Chondrocyte (in vitro differentiated cells): ENCODE measurements at regions not wholly inside any gene's neighbourhood (a gene's known extent, or its start where the extent isn't known, plus 50 kb on each side); places are given as distances from the start of the nearest gene placed in this dataset.

ENCODE experiments used
- DNase-seq: peaks from one replicate; pipeline ENCODE4 v3.0.0; 2021; ENCODE audit warnings: mixed read lengths, low spot score
- H3K27ac Mint-ChIP-seq: one replicate; pipeline ENCODE4 v1.8.0; 2021; ENCODE audit warnings: mild to moderate bottlenecking, moderate library complexity, mixed read lengths; ENCODE audit not compliant: unreplicated experiment
- H3K27me3 Mint-ChIP-seq: 2 replicates; pipeline ENCODE4 v1.8.0; 2021; ENCODE audit warnings: low read depth, mixed read lengths
- H3K36me3 Mint-ChIP-seq: 2 replicates; pipeline ENCODE4 v1.8.0; 2021; ENCODE audit warnings: low read depth, mixed read lengths
- H3K4me1 Mint-ChIP-seq: 2 replicates; pipeline ENCODE4 v1.8.0; 2021; ENCODE audit warnings: low read depth, mild to moderate bottlenecking, mixed read lengths
- H3K4me3 Mint-ChIP-seq: one replicate; pipeline ENCODE4 v1.8.0; 2021; ENCODE audit warnings: mild to moderate bottlenecking, moderate library complexity, mixed read lengths; ENCODE audit not compliant: unreplicated experiment
- H3K9me3 Mint-ChIP-seq: 2 replicates; pipeline ENCODE4 v1.8.0; 2021; ENCODE audit warnings: low read depth, mixed read lengths
- CTCF ChIP-seq: fragments of 200-600 bp; sonication (generic); IDR thresholded peaks from 2 replicates; pipeline ENCODE4 v1.5.0; 2021; ENCODE audit warnings: antibody characterized with exemption, mild to moderate bottlenecking, moderate library complexity

GRCh38 chr1:199811163-199811562, 216.3 kb upstream of the NR5A2 start:
- Mint-ChIP-seq H3K27ac (no peak overlapping the region), H3K4me3 (no peak overlapping the region), H3K36me3 (no peaks in the 10 kb centered on the region), H3K27me3 (peaks cover 8% of the 10 kb centered on the region), H3K4me1 (no peaks in the 10 kb centered on the region), H3K9me3 (no peaks in the 10 kb centered on the region)
- no peak for DNase-seq
- no peak for TF ChIP-seq CTCF

- Mint-ChIP-seq H3K27ac (no peak overlapping the region), H3K27me3 (peaks cover 4% of the 10 kb centered on the region), H3K4me1 (peaks cover 9% of the 10 kb centered on the region), H3K9me3 (no peaks in the 10 kb centered on the region), H3K4me3 (no peak overlapping the region), H3K36me3 (no peaks in the 10 kb centered on the region)
- no peak for DNase-seq
- TF ChIP-seq CTCF, result no peak
These were observed 214.3 kb upstream of the NR5A2 start for GRCh38 chr1:199813198-199813597.

GRCh38 chr1:199815947-199816346, 211.6 kb upstream of the NR5A2 start:
- no peak for DNase-seq
- Mint-ChIP-seq H3K4me1 (peaks cover 9% of the 10 kb centered on the region), H3K4me3 (no peak overlapping the region), H3K36me3 (peaks cover 2% of the 10 kb centered on the region), H3K9me3 (no peaks in the 10 kb centered on the region), H3K27me3 (peaks cover 15% of the 10 kb centered on the region), H3K27ac (no peak overlapping the region)
- no peak for TF ChIP-seq CTCF

GRCh38 chr1:199817266-199817665, 210.2 kb upstream of the NR5A2 start:
- peaks cover 9% of the 10 kb centered on the region for H3K4me1 Mint-ChIP-seq
- H3K36me3 Mint-ChIP-seq, result peaks cover 2% of the 10 kb centered on the region
- no peak for DNase-seq
- no peak overlapping the region for H3K4me3 Mint-ChIP-seq
- H3K27me3 Mint-ChIP-seq, result peaks cover 13% of the 10 kb centered on the region
- H3K27ac Mint-ChIP-seq, result no peak overlapping the region
- H3K9me3 Mint-ChIP-seq, result no peaks in the 10 kb centered on the region
- TF ChIP-seq CTCF, result no peak

GRCh38 chr1:199821029-199821779, 206.3 kb upstream of the NR5A2 start:
- TF ChIP-seq CTCF, result no peak
- peaks cover 16% of the 10 kb centered on the region for H3K27me3 Mint-ChIP-seq
- peaks cover 9% of the 10 kb centered on the region for H3K4me1 Mint-ChIP-seq
- H3K4me3 Mint-ChIP-seq, result no peak overlapping the region
- peaks cover 2% of the 10 kb centered on the region for H3K36me3 Mint-ChIP-seq
- H3K9me3 Mint-ChIP-seq, result peaks cover 3% of the 10 kb centered on the region
- H3K27ac Mint-ChIP-seq, result no peak overlapping the region
- no peak for DNase-seq
